ENCODE measurements at regions not wholly inside any gene's neighbourhood (a gene's known extent, or its start where the extent isn't known, plus 50 kb on each side); places are given as distances from the start of the nearest gene placed in this dataset.

DNA sequence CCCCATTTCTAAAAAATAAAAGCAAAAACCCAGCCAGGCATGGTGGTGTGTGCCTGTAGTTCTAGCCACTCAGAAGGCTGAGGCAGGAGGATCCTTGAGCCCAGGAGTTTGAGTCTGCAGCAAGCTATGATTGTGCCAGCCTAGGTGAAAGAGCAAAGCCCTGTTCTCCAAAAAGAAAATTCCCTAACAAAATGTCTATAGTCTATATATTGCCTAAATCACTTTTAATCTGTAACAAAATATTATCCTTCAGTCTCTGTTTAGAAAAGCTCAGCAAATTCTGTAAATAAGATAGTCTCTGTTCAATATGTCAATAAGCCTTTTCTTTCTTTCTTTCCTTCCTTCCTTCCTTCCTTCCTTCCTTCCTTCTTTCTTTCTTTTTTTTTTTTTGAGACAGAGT, 75.8 kb upstream of the ZFP64 start:
- TF ChIP-seq, protein P1, sequence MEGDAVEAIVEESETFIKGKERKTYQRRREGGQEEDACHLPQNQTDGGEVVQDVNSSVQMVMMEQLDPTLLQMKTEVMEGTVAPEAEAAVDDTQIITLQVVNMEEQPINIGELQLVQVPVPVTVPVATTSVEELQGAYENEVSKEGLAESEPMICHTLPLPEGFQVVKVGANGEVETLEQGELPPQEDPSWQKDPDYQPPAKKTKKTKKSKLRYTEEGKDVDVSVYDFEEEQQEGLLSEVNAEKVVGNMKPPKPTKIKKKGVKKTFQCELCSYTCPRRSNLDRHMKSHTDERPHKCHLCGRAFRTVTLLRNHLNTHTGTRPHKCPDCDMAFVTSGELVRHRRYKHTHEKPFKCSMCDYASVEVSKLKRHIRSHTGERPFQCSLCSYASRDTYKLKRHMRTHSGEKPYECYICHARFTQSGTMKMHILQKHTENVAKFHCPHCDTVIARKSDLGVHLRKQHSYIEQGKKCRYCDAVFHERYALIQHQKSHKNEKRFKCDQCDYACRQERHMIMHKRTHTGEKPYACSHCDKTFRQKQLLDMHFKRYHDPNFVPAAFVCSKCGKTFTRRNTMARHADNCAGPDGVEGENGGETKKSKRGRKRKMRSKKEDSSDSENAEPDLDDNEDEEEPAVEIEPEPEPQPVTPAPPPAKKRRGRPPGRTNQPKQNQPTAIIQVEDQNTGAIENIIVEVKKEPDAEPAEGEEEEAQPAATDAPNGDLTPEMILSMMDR (IDR thresholded peaks at IDR 0.05 in 8 of 11, conservative IDR thresholded peaks at IDR 0.05 in 3 of 11) = no peak
- no peak for TF ChIP-seq POLR2A (IDR thresholded peaks at IDR 0.05)
- no peak for TF ChIP-seq POLR2AphosphoS5 (IDR thresholded peaks at IDR 0.05)

Data from spleen (tissue), 7 donors.